ENCODE measurements at regions not wholly inside any gene's neighbourhood (a gene's known extent, or its start where the extent isn't known, plus 50 kb on each side); places are given as distances from the start of the nearest gene placed in this dataset.
"Not testable (repeated sequence)": the region's sequence is repeated elsewhere in the genome, so short reads cannot be mapped to it uniquely, and the experiment has no call there.

DNA sequence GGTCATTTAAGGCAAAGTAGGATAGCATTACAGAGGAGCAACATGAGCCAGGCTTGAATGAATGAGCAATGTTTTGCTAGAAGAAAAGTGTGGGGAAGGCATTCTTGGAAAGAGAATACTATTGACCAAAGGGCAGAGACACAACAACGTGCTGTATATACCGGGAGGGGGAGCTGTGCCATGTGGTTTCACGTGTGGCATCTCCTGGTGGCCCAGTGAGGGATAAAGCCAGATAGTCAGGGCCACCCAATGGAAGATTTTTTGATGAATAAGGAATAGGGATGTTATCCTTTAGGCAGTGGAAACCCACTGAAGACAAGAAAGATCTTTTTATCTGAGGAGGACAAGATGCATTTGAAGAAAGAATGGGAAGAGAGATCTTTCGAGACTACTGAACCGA, 90.2 kb downstream of the ATP6V0E2 start:
- DNase-seq; H3K4me1 ChIP-seq; intact Hi-C loops (cut with DNase I); H3K27me3 ChIP-seq; H3K9me3 ChIP-seq; H3K27ac ChIP-seq; H3K4me3 ChIP-seq; H3K36me3 ChIP-seq: not testable (repeated sequence)
- ATAC-seq, result peak in 3 of 4 donors; percentile 34 to 42 (median 41)
- 56% methylated on average over 4 of the region's 5 CpGs for WGBS (ENCODE audit: insufficient coverage, low coverage, low lambda C conversion rate, missing lambda C conversion rate)

DNA sequence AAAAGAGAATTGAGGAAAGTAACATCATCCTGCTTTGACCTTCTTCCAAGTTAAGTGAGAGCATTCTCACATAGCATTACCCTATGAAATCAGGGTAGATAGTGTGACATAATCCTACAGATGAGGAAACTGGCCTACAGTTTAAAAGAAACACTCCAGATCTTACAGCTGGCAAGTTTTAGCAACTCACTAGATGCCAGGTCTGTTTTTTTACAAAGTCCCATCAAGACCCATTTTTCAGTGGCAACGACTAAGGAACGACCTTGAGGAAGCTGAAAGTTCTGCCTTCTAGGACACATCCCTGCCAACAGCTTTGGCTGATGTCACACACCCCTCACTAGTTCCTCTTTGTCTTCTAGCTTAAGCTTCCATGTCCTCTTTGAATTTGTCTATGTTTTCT, 92.7 kb downstream of the ATP6V0E2 start:
- H3K4me1 ChIP-seq; H3K4me3 ChIP-seq; DNase-seq; H3K9me3 ChIP-seq; H3K27ac ChIP-seq; H3K27me3 ChIP-seq; ATAC-seq; H3K36me3 ChIP-seq; intact Hi-C loops (cut with DNase I): not testable (repeated sequence)
- 56% methylated on average over 2 of the region's 2 CpGs for WGBS (ENCODE audit: insufficient coverage, low coverage, low lambda C conversion rate, missing lambda C conversion rate)

DNA sequence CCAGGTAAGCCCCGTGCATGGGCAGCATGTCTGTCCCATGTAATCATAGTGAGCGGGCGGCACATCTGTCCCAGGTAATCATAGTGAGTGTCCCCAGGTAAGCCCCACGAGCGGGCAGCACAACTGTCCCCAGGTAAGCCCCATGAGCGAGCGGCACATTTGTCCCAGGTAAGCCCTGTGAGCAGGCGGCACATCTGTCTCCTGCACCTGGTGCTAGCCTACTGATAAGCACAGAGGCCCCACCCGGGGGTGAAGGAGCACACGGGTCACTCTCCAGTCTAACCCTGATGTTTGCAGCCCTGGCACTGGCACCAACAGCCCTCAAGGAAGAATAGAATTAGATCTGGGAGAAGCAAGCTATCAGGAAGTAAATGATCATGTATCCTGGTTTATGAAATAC, 99.2 kb downstream of the ATP6V0E2 start:
- H3K9me3 ChIP-seq; H3K27me3 ChIP-seq; DNase-seq; intact Hi-C loops (cut with DNase I); H3K27ac ChIP-seq; H3K4me1 ChIP-seq; H3K36me3 ChIP-seq; H3K4me3 ChIP-seq: not testable (repeated sequence)
- WGBS (ENCODE audit: insufficient coverage, low coverage, low lambda C conversion rate, missing lambda C conversion rate), result 91% methylated on average over 7 of the region's 10 CpGs
- ATAC-seq, result peak in 1 of 4 donors; percentile 27

DNA sequence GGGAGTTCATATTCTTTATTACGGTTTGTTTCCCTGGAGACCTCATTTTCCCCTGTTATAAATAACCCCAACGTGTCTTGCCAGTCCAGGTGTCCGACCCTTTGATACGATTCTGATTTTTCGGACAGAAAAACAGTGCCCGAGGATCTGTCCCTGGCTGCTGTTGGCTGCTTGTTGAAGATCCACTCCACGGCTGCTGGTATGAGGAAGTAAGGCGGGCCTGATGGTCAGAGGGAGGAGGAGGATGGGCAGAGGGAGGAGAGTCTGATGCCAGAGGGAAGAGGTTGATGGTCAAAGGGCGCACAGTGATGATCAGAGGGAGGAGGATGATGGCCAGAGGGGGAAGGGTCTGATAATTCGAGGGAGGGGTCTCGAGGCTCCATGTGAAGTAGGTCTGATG, 99.9 kb downstream of the ATP6V0E2 start:
- H3K4me3 ChIP-seq; H3K9me3 ChIP-seq; DNase-seq; H3K36me3 ChIP-seq; H3K4me1 ChIP-seq; ATAC-seq; H3K27ac ChIP-seq; H3K27me3 ChIP-seq; intact Hi-C loops (cut with DNase I): not testable (repeated sequence)
- WGBS (ENCODE audit: insufficient coverage, low coverage, low lambda C conversion rate, missing lambda C conversion rate), result no CpG with 5 or more reads among the region's 11 CpGs

DNA sequence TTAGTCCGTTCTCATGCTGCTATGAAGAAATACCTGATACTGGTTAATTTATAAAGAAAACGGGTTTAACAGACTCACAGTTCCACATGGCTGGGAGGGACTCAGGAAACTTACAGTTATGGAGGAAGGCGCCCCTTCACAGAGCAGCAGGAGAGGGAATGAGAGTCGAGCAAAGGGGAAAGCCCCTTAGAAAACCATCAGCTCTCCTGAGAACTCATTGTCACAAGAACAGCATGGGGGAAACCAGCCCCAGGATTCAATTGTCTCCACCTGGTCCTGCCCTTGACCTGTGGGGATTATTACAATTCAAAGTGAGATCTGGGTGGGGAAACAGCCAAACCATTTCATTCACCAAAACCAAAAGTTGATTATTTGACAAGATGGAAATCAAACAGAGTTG, 101.8 kb downstream of the ATP6V0E2 start:
- H3K9me3 ChIP-seq; H3K27ac ChIP-seq; H3K4me3 ChIP-seq; intact Hi-C loops (cut with DNase I); H3K36me3 ChIP-seq; H3K4me1 ChIP-seq; H3K27me3 ChIP-seq; ATAC-seq; DNase-seq: not testable (repeated sequence)
- WGBS (ENCODE audit: insufficient coverage, low coverage, low lambda C conversion rate, missing lambda C conversion rate), result 32% methylated on average over 3 of the region's 4 CpGs

DNA sequence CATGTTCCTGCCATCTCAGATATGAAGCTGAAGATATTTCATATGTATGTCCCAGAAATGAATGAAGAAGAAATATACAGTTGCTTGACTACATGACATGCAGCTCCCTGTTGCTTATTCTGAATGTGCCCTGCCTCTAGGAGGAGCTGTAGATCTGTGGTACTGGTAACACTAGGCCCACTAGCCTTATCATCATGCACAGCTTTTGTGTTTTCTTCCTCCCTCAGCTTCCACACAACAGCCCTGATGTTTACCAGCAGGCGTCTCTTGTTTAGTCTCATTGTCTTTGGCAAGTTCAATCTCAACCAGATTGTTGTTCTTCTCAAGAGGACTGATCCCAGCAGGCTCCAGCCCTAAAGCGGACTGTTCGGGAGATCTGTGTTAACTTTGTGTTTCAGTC, 104.8 kb downstream of the ATP6V0E2 start:
- H3K4me1 ChIP-seq; intact Hi-C loops (cut with DNase I); DNase-seq; H3K27ac ChIP-seq; H3K9me3 ChIP-seq; H3K4me3 ChIP-seq; H3K36me3 ChIP-seq; H3K27me3 ChIP-seq: not testable (repeated sequence)
- peak; percentile 62 to 74 (median 72) for ATAC-seq
- WGBS (ENCODE audit: insufficient coverage, low coverage, low lambda C conversion rate, missing lambda C conversion rate), result 40% methylated on average over 1 of the region's 3 CpGs
- TF ChIP-seq, protein P1, sequence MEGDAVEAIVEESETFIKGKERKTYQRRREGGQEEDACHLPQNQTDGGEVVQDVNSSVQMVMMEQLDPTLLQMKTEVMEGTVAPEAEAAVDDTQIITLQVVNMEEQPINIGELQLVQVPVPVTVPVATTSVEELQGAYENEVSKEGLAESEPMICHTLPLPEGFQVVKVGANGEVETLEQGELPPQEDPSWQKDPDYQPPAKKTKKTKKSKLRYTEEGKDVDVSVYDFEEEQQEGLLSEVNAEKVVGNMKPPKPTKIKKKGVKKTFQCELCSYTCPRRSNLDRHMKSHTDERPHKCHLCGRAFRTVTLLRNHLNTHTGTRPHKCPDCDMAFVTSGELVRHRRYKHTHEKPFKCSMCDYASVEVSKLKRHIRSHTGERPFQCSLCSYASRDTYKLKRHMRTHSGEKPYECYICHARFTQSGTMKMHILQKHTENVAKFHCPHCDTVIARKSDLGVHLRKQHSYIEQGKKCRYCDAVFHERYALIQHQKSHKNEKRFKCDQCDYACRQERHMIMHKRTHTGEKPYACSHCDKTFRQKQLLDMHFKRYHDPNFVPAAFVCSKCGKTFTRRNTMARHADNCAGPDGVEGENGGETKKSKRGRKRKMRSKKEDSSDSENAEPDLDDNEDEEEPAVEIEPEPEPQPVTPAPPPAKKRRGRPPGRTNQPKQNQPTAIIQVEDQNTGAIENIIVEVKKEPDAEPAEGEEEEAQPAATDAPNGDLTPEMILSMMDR (IDR thresholded peaks at IDR 0.05), result peak in 3 of 4 donors; percentile 15 to 33 (median 17)

DNA sequence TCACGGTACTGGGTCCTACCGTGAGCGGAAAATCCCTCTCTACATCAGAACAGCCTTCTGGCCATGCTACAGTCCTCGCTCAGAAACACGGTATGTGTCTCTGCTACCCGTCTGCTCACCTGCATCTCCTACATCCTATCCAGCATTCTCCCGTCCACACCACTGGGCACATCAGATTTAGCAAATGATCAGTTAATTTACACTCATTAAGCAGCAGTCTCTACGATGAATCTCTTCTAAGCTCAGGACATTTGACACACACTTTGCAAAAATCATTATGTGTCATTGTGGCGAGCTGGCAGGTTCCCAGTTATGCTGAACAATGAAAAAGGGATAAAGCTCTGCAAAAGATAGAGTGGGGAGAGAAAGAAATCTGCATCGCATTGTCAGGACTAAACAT, 105.2 kb downstream of the ATP6V0E2 start:
- H3K9me3 ChIP-seq; H3K4me3 ChIP-seq; ATAC-seq; H3K36me3 ChIP-seq; intact Hi-C loops (cut with DNase I); H3K4me1 ChIP-seq; H3K27me3 ChIP-seq; DNase-seq; H3K27ac ChIP-seq: not testable (repeated sequence)
- WGBS (ENCODE audit: insufficient coverage, low coverage, low lambda C conversion rate, missing lambda C conversion rate), result 71% methylated on average over 5 of the region's 10 CpGs

DNA sequence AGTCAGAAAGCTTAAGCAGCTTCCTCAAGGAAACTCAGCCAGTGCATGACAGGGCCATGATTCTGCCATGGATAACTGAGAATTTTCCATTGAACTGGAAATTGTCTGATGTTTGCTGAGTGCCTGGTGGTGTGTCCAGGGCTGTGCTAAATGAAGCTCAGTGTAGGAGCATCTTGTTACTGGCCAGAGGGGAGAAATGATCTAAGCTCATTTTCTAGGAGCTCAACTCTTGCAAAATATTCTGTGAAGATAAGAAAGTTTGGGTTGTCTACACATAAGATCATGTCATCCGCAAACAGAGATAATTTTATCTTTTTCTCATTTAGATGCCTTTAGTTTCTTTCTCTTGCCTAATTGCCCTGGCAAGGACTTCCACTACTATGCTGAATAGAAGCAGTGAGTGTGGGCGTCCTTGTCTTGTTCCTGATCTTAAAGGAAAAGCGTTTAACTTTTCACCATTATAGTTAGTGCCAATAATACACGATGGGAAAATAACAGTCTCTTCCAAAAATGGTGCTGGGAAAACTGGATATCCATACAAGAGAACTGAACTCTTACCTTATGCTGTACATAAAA, 108.9 kb downstream of the ATP6V0E2 start:
- H3K9me3 ChIP-seq; H3K4me3 ChIP-seq; ATAC-seq; intact Hi-C loops (cut with DNase I); H3K27ac ChIP-seq; H3K27me3 ChIP-seq; H3K4me1 ChIP-seq; DNase-seq; H3K36me3 ChIP-seq: not testable (repeated sequence)
- 57% methylated on average over 4 of the region's 4 CpGs for WGBS (ENCODE audit: insufficient coverage, low coverage, low lambda C conversion rate, missing lambda C conversion rate)

DNA sequence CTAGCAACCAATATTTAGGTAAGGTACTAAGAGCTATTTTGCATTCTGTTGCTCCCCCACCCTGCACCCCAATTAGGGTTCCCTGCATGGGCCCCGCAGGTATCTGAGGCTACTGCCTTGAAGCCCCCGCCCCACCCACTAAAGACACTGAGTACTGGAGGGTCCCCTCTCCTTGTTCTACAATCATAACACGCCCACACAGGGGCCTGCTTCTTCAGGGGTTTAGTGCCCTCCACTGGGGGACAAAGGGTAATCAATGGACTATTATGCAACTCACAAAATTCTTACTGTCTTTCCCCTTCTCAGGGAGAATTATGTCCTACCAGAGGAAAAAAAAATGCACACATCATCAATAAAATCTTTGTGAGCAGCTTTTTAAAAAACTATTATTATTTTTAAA, 113.1 kb downstream of the ATP6V0E2 start:
- no CpG with 5 or more reads among the region's 3 CpGs for WGBS (ENCODE audit: insufficient coverage, low coverage, low lambda C conversion rate, missing lambda C conversion rate)
- H3K27ac ChIP-seq; ATAC-seq; DNase-seq; H3K4me3 ChIP-seq; H3K36me3 ChIP-seq; intact Hi-C loops (cut with DNase I); H3K9me3 ChIP-seq; H3K4me1 ChIP-seq; H3K27me3 ChIP-seq: not testable (repeated sequence)

DNA sequence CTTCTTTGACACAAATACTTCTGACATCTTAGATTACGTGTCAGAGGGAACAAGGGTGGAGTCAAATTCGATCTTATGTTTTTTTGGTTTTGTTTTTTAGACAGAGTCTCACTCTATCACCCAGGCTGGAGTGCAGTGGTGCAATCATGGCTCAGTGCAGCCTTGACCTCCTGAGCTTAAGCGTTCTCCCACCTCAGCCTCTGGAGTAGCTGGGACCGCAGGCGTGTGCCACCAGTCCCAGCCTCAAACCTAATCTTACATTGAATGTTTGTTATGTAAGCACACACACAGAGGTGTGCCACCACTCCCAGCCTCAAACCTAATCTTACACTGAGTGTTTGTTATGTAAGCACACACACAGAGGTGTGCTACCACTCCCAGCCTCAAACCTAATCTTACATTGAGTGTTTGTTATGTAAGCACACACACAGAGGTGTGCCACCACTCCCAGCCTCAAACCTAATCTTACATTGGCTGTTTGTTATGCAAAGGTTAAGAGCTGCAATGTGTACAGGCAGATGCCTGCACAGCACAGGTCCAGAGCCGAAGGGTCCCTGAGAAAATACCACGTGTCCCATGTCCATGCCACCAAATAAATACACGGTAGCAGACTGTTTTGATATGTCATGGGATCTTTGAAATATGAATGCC, 118.0 kb downstream of the ATP6V0E2 start:
- H3K27ac ChIP-seq; ATAC-seq; intact Hi-C loops (cut with DNase I); H3K36me3 ChIP-seq; H3K9me3 ChIP-seq; H3K4me1 ChIP-seq; H3K4me3 ChIP-seq; DNase-seq; H3K27me3 ChIP-seq: not testable (repeated sequence)
- WGBS (ENCODE audit: insufficient coverage, low coverage, low lambda C conversion rate, missing lambda C conversion rate), result 83% methylated on average over 5 of the region's 8 CpGs

DNA sequence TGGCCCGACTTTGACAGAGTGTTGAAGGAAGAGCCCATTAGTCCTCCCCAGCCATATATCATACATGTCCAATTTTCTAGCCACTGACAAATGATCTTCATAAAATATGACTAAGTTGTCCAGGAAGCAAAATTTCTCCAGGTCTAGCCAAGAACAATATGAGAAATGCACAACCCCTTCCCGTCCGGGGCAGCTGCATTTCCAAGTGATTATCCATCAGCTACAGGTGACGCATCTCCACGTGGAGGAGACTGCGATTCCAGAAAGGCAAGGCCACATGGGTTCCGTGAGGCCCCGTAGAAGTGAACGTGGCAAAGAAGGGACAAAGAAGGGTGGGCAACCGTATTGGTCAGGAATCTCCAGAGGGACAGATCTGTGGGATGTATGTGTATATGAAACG, 118.6 kb downstream of the ATP6V0E2 start:
- intact Hi-C loops (cut with DNase I); ATAC-seq; DNase-seq; H3K4me3 ChIP-seq; H3K4me1 ChIP-seq; H3K27me3 ChIP-seq; H3K27ac ChIP-seq; H3K9me3 ChIP-seq; H3K36me3 ChIP-seq: not testable (repeated sequence)
- WGBS (ENCODE audit: insufficient coverage, low coverage, low lambda C conversion rate, missing lambda C conversion rate), result 91% methylated on average over 9 of the region's 11 CpGs

Data from right lobe of liver (tissue), 6 donors.